ENCODE measurements at regions not wholly inside any gene's neighbourhood (a gene's known extent, or its start where the extent isn't known, plus 50 kb on each side); places are given as distances from the start of the nearest gene placed in this dataset.
A peak's percentile ranks its signal among the peaks of the same experiment; 100 is the strongest.

GRCh38 chr14:65237023-65237814 is 134.9 kb upstream of the MAX start:
- intact Hi-C loops (cut with micrococcal nuclease): no loop called here

GRCh38 chr14:65237941-65238340 is 135.6 kb upstream of the MAX start:
- peaks cover 32% of the 10 kb centered on the region for H3K4me1 ChIP-seq
- H3K27ac ChIP-seq (replicated peaks): no peak overlapping the region
- intact Hi-C loops (cut with micrococcal nuclease): no loop called here
- no peak overlapping the region for H3K4me3 ChIP-seq
- no peaks in the 10 kb centered on the region for H3K27me3 ChIP-seq (ENCODE audit: low read depth)
- no peaks in the 10 kb centered on the region for H3K36me3 ChIP-seq
- DNase-seq: no peak
- no peaks in the 10 kb centered on the region for H3K9me3 ChIP-seq (replicated peaks)
- no peak for TF ChIP-seq CTCF (IDR thresholded peaks at IDR 0.05; ENCODE audit: borderline replicate concordance)

More at GRCh38 chr14:65237023-65237814, 134.9 kb upstream of the MAX start:
- no peaks in the 10 kb centered on the region for H3K36me3 ChIP-seq
- H3K27ac ChIP-seq (replicated peaks): no peak overlapping the region
- H3K9me3 ChIP-seq (replicated peaks): no peaks in the 10 kb centered on the region
- DNase-seq: no peak
- no peak for TF ChIP-seq CTCF (IDR thresholded peaks at IDR 0.05; ENCODE audit: borderline replicate concordance)
- no peak overlapping the region for H3K4me3 ChIP-seq
- H3K4me1 ChIP-seq: peaks cover 32% of the 10 kb centered on the region
- no peaks in the 10 kb centered on the region for H3K27me3 ChIP-seq (ENCODE audit: low read depth)

- Histone ChIP-seq H3K4me3 (no peak overlapping the region), H3K27me3 (ENCODE audit: low read depth) (no peaks in the 10 kb centered on the region), H3K27ac (replicated peaks) (peak overlapping the region; percentile 66), H3K9me3 (replicated peaks) (no peaks in the 10 kb centered on the region), H3K36me3 (no peaks in the 10 kb centered on the region), H3K4me1 (peaks cover 32% of the 10 kb centered on the region)
- intact Hi-C loops (cut with micrococcal nuclease): no loop called here
- no peak for TF ChIP-seq CTCF (IDR thresholded peaks at IDR 0.05; ENCODE audit: borderline replicate concordance)
- DNase-seq: no peak
Measured at GRCh38 chr14:65238456-65238855, 136.1 kb upstream of the MAX start.

GRCh38 chr14:65239143-65239937 is 137.0 kb upstream of the MAX start:
- no peak overlapping the region for H3K4me3 ChIP-seq
- intact Hi-C loops (cut with micrococcal nuclease): no loop called here
- H3K9me3 ChIP-seq (replicated peaks): no peaks in the 10 kb centered on the region
- no peak for TF ChIP-seq CTCF (IDR thresholded peaks at IDR 0.05; ENCODE audit: borderline replicate concordance)
- peaks cover 32% of the 10 kb centered on the region for H3K4me1 ChIP-seq
- no peaks in the 10 kb centered on the region for H3K27me3 ChIP-seq (ENCODE audit: low read depth)
- no peaks in the 10 kb centered on the region for H3K36me3 ChIP-seq
- peak overlapping the region; percentile 66 for H3K27ac ChIP-seq (replicated peaks)
- no peak for DNase-seq

GRCh38 chr14:65239938-65240296 is 137.6 kb upstream of the MAX start:
- H3K9me3 ChIP-seq (replicated peaks): no peaks in the 10 kb centered on the region
- no peaks in the 10 kb centered on the region for H3K36me3 ChIP-seq
- no peak overlapping the region for H3K4me3 ChIP-seq
- peaks cover 32% of the 10 kb centered on the region for H3K4me1 ChIP-seq
- peak overlapping the region; percentile 66 for H3K27ac ChIP-seq (replicated peaks)
- intact Hi-C loops (cut with micrococcal nuclease): no loop called here
- no peak for DNase-seq
- TF ChIP-seq CTCF (IDR thresholded peaks at IDR 0.05; ENCODE audit: borderline replicate concordance): no peak
- H3K27me3 ChIP-seq (ENCODE audit: low read depth): no peaks in the 10 kb centered on the region
